ENCODE measurements at regions not wholly inside any gene's neighbourhood (a gene's known extent, or its start where the extent isn't known, plus 50 kb on each side); places are given as distances from the start of the nearest gene placed in this dataset.

DNA sequence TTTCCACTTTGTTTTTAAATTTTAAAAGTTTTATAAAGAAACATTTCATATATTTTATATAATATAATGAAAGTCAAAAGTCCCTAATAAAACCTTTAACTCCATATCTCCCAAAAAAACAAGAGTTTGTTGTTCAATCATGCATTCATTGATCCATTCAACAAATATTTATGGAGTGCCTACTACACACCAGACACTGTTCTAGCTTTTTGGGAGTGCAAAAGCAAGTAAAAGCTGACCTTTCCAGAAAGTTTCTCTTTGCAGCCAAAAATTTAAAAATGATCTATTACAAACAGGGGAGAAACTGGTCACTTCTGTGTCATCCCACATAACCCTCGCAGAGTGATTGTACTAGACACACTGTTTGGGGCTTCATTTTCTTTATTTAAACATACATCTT, 740.0 kb upstream of the TBX3 start:
- DNase-seq (ENCODE audit: low spot score): no peak

DNA sequence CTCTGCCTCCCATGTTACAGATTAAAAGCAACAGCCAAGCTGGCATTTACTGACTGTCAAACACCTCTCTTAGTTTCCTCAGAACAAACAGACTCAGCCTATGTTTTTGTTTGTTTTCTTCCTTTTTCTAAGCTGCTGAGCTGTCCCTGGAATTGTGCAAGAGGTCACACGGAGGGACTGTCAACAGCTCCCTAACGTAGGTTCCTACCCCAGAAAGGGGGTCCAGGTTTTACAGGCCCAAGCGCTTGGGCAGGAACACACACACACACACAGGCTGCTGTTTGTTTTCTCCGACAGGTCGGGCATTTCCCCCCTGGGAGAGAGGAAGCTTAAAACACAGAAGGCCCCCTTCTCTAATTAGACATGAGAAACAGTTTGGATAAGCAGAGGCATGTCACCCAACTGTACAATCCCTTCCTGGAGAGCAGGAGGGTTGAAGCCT, 739.6 kb upstream of the TBX3 start:
- DNase-seq (ENCODE audit: low spot score): no peak

DNA sequence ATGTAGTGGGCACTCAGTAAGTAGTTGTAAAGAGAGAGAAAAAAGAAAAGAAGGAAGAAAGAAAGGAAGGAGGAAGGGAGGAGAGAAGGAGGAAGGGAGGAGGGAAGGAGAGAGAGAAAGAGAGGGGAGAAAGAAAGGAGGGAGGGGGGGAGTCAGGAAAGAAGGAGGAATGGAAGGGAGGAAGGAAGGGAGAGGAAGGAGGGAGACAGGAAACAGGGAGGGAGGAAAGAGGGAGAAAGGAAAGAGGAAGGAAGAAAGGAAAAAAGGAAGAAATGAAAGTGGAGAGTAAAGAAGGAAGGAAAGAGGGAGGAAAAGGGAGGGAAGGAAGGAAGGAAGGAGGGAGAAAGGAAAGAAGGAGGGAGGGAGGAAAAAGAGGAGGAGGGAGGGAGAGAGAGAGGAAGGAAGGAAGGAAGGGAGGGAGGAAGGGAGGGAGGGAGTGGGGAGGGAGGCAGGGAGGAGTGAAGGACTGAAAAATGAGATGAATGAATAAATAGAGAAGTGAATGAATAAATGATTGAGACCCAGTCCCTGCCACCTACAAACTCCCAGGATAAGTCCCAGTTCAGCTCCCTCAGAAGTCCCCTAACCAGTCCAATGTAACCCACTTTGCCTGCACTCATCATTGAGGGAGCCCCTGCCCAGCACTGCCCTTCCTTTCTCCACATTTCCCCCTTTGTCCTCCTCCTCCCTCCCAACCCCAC, 739.0 kb upstream of the TBX3 start:
- no peak for DNase-seq (ENCODE audit: low spot score)

DNA sequence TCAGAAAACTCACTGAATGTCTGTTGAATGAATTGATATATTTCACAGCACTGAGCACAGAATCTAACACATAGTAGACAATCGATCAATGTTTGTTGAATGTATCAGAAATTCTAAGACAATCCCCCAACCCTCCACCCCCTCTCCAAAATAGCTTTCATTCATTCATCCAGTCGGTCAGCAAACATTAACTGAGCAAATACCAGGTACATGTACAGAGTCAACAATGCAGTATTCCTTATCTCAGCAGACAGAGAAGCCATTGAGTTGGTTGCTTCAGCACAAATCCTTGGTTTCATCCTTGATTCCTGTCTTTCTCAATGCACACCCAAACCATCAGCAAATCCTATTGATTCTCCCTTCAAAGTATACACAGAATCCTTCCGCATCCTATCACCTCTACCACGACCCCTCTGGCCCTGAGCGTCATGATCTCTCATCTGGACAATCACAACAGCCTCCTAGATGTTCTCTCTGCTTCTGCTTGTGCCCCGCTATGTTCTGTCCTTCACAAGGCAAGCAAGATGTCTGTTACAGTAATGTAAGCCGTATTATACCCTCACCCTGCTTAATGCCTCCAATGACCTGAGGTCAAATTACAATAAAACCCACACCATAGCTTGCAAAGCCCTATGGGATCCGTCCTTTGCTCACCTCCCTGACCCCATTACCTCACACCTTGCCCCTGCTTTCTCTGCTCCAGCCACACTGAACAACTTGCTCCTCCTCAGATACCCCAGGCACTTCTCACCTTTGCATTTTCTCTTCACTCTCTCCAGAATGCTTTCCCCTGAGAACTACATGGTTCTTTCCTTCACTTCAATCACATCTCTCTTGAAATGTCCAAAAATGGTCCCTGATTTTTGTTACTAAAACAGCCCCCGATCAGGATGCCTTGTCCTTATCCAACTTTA, 738.1 kb upstream of the TBX3 start:
- DNase-seq (ENCODE audit: low spot score): no peak

DNA sequence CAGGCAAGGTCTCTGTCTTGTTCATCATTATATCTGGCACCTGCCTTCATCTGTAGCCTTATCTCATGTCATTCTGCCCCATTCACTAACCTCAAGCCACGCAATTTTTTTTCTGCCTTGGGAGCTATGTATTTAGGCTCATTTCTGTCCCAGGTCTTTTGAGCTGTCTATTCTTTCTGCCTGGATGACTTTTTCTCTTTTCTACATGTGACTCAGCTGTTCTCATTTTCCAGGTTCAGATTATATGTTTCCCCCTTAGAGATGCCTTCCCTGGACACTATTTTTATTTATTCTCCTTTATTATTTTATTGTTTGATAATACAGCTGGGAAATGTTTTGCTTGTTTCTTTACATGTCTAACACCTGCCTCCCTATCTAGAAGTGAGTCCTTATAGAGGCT, 737.4 kb upstream of the TBX3 start:
- no peak for DNase-seq (ENCODE audit: low spot score)

DNA sequence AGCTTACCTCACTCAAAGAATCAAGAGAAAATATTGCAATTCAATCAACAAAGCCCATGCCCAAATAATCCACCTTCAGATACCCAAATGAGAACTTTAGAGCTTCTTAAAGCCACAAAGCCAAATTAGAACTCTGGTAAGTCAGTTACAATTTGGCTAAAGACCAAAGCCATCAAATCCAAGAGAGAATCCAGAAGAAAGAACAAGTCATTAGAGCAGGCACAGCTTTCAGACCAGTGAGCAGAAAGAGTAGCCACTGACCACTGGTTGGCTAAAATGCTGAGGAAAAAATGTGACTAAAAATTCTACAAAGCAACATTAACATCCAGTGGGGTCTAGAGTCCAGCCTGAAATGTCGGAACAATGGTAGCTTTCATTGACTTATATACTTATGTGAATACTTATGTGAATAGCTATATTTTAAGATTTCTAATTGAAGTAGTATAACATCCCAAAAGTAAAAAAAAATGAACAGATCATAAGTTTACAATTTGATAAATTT, 735.2 kb upstream of the TBX3 start:
- DNase-seq (ENCODE audit: low spot score): no peak

DNA sequence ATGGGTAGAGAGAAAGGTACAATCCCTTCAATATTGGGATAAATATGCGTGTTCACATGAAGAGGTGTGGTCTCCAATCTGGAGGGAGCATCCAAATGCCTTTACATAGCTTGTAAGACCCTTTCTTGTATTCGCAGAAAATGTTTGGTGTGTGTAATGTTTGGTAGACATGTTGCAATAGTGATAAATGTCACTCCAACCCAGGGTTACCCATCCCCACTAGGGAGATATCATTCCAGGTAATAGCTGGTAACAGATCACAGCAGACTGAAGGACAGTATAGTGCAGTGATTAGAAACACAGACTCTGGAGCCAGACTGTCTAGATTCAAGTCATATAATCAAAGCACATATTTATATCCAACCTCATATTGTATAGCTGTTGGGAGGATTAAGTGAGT, 733.6 kb upstream of the TBX3 start:
- DNase-seq (ENCODE audit: low spot score): no peak

DNA sequence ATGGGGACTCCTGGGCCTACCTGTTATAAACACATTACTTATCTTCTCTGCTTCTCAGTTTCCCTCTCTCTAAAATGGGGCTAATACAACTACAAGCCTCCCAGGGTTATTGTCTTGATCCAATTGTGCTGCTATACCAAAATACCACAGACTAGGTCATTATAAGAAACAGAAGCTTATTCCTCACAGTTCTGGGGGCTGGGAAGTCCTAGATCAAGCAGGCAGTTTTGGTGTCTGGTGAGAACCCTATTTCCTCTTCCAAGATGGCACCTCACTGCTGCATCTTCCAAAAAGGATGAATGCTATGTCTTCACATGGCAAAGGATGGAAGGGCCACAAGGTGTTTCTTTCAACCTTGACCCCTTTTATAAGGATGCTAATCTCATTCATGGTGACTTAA, 732.9 kb upstream of the TBX3 start:
- DNase-seq (ENCODE audit: low spot score): no peak

DNA sequence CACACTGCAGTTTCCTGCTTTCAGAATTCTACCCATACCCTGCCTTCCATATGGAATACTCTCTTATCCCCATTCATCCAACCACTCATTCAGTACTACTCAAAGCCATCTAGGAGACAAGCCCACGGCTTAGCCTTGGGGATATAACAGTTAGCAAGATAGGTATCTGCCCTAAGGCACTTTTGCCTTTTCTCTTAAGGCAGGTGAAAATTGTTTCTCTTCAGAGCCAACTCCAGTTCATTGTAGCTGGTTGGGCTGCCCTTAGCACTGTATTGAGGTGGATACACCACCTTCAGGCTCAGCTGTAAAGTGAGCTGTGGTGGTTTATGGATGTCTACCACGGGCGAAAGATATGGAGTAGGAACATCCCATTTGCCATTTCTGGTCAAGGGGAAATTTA, 729.7 kb upstream of the TBX3 start:
- no peak for DNase-seq (ENCODE audit: low spot score)

DNA sequence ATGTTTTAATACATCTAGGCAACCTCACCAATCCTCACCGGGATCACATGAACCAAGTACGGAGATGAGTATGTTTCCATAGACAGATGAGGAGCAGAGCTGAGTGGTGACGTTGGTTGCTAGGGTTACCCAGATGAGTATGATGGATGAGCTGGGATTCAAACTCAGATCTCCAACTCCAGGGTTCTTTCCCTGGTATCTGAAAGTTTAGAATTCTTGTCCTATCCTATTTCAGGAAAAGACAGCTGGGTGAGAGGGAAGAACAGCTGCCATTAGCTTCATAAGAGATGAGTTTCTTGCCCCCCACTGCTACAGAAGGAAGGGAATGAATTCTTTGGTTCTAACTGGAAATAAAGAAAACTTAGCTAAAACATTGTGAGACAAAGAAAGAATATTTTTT, 728.9 kb upstream of the TBX3 start:
- no peak for DNase-seq (ENCODE audit: low spot score)

DNA sequence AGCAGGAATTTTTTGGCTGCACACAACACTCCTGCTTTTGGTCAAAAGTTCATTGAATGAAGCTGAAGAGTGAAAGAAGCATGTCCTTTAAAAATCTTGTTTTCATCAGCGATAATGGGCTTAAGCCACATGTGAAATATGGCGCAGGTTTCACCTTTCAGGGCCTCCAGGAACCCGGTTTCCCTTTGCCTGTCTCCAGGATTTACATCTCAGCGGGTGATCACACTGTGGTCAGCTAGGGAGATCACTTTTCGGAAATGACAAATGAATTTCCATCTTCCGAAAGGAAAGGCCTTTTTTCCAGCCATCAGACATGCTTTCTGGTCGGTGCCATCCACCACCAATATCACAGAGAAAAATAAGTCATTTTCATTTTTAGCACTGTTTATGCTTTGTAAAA, 727.1 kb upstream of the TBX3 start:
- no peak for DNase-seq (ENCODE audit: low spot score)

DNA sequence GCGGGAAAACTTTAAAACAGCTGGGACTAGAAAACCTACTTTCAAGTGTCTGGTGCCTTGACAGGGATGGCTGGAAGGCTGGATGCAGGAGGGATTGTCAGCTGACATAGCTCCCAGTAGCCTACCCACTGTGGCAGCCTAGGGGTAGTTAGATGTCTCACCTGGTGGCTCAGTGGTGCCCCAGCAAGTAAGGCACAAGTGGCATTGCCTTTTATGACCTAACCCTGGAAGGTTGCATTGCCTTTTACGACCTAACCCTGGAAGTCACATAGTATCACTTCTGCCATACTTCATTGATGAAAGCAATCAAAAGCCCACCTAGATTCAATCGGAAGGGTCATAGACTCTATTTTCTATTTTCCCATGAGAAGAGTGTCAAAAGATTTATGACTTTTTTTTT, 724.7 kb upstream of the TBX3 start:
- DNase-seq (ENCODE audit: low spot score): no peak

DNA sequence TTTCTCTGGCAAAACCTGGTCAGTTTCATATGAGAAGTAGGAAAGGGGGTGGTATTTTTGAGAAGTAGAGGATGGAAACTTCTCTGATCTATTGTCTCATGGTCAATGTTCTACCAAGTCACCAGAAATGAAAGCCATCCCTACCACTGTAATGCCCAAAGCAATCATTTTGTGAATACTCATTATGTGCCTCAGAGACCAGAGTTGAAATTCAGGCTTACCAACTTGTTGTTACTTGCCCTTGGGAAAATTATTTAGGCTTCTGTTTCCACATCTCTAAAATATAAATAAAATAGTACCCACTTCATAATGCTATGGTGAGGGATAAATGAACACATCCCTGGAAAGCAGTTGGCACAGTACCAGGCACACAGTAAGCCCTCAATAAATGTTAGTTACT, 723.7 kb upstream of the TBX3 start:
- DNase-seq (ENCODE audit: low spot score): no peak

DNA sequence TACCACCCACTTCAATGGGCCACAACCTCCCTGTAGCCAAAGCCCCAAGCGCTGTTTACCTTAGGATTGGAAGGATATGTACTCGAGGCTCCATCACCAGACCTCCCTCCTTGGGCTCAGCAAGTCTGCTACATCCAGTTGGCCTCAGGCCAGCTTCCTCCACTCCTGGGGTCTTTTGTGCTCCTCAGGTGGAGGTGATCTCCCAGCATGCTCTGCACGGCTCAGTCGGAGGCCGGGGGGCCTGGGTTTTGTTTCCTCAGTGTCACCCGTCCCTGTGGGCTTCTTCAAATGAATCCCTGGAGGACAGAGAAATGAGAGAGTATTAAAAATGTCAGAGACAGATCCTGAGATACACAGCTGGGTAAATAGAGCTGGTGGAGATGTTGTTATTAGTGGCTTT, 723.1 kb upstream of the TBX3 start:
- no peak for DNase-seq (ENCODE audit: low spot score)

DNA sequence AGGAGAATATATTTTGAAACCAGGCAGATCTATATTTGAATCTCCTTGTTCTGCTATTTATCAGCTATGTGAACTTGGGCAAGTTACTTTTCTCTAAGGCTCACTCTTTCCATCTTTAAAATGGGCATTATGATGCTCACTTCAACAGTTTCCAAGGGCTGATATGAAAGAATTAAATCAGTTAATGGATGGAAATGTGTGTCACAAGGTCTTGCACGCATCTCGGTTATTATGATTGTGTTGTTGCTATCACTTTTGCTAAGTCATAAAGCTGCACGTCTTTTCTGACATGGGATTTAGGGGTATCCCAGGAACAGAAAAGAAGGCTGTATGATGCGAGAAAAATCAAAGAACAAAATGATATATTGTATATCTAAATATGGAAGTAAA, 721.5 kb upstream of the TBX3 start:
- DNase-seq (ENCODE audit: low spot score): no peak

DNA sequence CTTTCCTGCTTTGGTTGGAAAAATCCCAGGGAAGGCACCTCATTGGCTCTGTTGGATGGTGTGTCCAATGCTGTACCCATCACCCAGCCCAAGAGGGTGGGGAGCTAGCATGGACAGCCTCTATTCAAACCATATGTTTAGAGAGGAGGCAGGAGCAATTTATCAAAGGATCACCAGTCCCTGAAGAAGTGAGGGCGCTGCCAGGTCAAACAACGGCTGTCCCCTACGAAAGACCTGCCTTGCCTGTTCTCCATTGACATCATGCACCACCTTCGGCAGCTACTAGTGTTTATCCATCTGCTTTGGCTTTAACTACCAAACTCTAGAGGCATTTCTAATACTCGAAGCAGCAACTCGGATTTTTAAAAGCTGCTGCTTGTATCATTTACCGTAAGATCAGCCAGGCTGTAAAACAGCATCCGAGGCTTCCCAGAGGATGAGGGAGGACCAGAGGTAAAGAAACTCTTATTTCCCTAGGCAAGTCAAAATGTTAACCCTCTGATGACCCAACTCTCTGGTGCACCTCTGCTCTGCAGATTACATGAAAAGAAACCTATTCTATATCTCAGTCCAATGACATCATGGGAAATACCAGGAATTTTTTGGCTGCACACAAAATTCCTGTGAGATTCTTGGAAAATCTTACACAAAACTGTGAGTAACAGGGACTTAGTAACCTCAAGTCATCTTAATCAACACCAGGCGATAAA, 720.9 kb upstream of the TBX3 start:
- no peak for DNase-seq (ENCODE audit: low spot score)

DNA sequence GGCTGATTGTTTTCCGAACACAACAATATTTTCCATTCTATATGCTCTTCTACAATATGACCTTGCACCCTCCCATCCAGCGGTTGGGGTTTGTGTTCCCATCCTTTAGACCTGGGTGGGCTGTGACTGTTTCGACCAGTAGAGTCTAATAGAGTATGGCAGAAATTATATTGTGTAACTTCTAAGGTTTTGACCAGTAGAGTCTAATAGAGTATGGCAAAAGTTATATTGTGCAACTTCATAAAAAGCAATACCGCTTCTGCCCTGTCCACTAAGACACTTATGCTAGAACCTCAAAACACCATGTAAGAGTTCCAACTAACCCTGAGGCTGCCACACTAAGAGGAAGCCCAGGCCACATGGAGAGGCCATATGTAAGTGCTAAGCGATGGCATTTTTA, 719.7 kb upstream of the TBX3 start:
- no peak for DNase-seq (ENCODE audit: low spot score)

DNA sequence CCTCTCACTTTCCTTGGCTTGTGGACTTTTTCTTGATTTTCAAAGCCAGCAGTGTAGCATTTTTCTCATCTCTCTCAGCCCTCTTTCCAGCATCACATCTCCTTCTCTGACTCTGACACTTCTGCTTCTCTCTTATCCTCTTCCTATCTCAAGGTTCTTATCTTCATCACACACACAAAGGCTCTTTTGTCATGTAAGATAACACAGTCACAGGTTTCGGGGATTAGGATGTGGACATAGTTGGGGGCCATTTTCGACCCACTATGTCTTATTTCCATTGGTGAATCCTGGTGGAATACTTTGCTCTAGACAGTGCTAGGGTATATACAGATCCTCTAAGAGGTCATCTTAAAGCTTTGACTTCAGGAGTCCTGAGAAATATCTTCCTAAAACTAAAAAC, 719.3 kb upstream of the TBX3 start:
- DNase-seq (ENCODE audit: low spot score): no peak

DNA sequence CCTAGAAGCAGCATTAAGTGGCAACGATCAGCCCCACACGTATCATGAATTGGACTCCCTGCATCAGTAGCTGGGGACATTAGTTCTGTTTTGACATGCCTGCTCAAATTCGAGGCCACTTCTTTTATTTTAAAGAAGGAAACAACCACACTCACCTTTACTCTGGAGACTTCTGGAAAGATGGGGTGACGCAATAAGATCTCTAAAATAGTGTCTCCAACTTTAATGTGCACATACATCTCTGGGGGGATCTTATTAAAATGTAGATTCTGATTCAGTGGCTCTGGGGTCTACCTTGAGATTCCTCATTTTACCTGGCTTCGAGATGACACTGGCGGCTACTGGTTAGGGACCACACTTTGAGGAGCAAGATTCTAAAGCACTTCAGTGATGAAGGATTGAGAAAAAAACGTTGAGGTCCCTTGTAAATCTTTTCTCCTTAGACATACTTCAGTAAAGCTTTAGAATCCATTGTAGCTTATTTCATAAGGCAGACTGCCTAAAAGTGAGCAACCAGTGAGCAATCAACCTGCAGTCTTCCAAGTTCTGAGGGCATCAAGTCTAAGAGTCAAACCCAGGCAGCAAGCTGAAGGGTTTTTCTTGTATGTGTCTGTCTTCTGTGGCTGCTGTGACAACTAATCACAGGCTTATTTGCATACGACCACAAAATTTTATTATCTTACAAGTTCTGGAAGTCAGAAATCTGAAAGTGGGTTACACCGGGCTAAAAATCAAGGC, 718.6 kb upstream of the TBX3 start:
- DNase-seq (ENCODE audit: low spot score): no peak

DNA sequence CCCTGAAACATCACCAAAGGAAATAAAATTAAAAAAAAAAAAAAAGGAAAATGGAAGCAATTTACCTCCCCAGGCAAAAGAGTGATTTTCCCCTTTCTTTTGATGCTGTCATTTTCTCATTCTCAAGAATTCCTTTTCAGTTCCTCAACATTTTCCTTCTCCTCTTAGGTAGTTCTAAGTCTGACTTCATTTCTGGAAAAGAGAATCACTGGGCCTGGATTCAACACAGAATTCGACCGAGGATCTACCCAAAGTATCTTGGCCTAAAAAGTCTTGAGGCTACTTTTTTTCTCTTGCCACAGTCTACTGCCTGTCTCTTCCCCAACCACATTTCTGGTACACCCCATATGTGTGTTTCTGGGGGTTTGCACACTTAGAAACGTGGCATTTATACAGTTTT, 717.8 kb upstream of the TBX3 start:
- DNase-seq (ENCODE audit: low spot score): no peak

DNA sequence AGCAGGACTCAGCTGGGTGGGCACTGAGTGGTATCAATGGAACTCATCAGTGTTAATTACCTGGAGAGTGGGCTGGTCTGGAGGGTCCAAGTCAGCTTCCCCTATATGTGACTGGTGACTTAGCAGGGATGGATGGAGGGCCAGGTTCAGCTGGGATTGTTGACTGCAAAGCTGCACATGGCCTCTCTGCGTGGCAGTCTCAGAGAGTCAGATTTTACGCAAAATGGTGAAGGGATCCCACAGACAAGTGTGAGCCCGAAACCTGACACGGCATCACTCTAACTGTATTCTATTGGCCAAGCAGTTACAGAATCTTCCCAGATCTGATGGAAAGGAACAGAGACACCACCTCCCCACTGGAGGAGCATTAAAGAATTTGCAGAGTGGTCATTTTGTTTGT, 716.0 kb upstream of the TBX3 start:
- DNase-seq (ENCODE audit: low spot score): no peak

DNA sequence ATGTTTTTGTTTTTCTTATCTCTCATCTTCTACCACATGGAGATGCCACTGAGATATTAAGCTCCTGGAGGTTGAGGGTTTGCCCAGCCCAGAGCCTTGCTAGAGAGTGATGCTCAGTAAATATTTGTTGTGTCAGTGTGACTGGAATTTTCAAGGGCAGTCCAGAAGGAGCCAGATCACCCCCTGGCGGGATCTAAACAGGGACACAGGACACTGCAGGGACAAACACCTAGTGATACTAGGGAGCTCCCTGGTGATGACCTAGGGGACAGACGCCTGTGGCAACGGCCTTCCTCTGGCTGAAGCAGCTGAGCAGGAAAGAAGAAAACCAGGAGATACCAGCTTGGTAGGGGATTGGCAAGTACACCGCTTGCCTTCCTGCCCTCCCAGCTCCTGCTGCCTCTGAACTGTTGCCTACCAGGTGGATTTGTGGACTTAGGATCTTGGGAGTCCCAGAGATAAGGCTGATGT, 714.4 kb upstream of the TBX3 start:
- no peak for DNase-seq (ENCODE audit: low spot score)

Measured in putamen (tissue), 1 donor.